CD4-positive, CD25-positive, alpha-beta regulatory T cell (primary cell): ENCODE measurements at regions not wholly inside any gene's neighbourhood (a gene's known extent, or its start where the extent isn't known, plus 50 kb on each side); places are given as distances from the start of the nearest gene placed in this dataset.

Experiments
- ATAC-seq, 2 donors: fragments of 150-1000 bp; cut with Tn5 transposase; one replicate each; pipeline ENCODE4 v1.10.0; 2021; ENCODE audit warnings: low read depth in 2 of 2, moderate number of reproducible peaks in 2 of 2, moderate library complexity in 1 of 2
- DNase-seq, 3 donors: peaks; one replicate each; pipeline versions ENCODE4 v3.0.0 to v3.0.0-alpha.2; 2012 to 2022; ENCODE audit warnings: mixed read lengths in 1 of 3
- H3K27ac ChIP-seq: one replicate; pipeline ENCODE4 v1.7.0; 2013; ENCODE audit warnings: mild to moderate bottlenecking, low read length; ENCODE audit not compliant: insufficient read depth, poor library complexity, severe bottlenecking
- H3K27me3 ChIP-seq: one replicate; pipeline ENCODE4 v1.7.0; 2013; ENCODE audit warnings: low read length; ENCODE audit not compliant: control insufficient read depth, insufficient read depth
- H3K36me3 ChIP-seq: one replicate; pipeline ENCODE4 v1.7.0; 2013; ENCODE audit warnings: mild to moderate bottlenecking, low read length, moderate library complexity; ENCODE audit not compliant: control insufficient read depth, insufficient read depth
- H3K4me1 ChIP-seq: 2 replicates; pipeline ENCODE4 v1.7.0; 2013; ENCODE audit warnings: mild to moderate bottlenecking, low read length; ENCODE audit not compliant: insufficient read depth, control insufficient read depth, poor library complexity, severe bottlenecking
- H3K4me3 ChIP-seq: one replicate; pipeline ENCODE4 v1.7.0; 2013; ENCODE audit warnings: low read depth, mild to moderate bottlenecking, low read length, moderate library complexity
- H3K9me3 ChIP-seq, 2 experiments: 1 replicate in 1 of 2; 2 replicates in 1 of 2; pipeline ENCODE4 v1.7.0; 2013; ENCODE audit warnings: low read length in 2 of 2, mild to moderate bottlenecking in 1 of 2, moderate library complexity in 1 of 2; ENCODE audit not compliant: control insufficient read depth in 2 of 2
- H3K27ac Mint-ChIP-seq, 3 donors: one replicate each; pipeline ENCODE4 v1.8.0; 2020 to 2022; ENCODE audit warnings: mild to moderate bottlenecking in 3 of 3, mixed read lengths in 3 of 3, moderate library complexity in 2 of 3
- H3K27me3 Mint-ChIP-seq: one replicate; pipeline ENCODE4 v1.8.0; 2022; ENCODE audit warnings: mild to moderate bottlenecking, mixed read lengths
- H3K36me3 Mint-ChIP-seq: one replicate; pipeline ENCODE4 v1.8.0; 2020; ENCODE audit warnings: mixed read lengths
- H3K4me1 Mint-ChIP-seq, 4 donors: one replicate each; pipeline ENCODE4 v1.8.0; 2020 to 2022; ENCODE audit warnings: mixed read lengths in 4 of 4, mild to moderate bottlenecking in 1 of 4
- H3K4me3 Mint-ChIP-seq, 4 donors: one replicate each; pipeline ENCODE4 v1.8.0; 2020 to 2022; ENCODE audit warnings: mild to moderate bottlenecking in 4 of 4, mixed read lengths in 4 of 4, moderate library complexity in 3 of 4
- H3K9me3 Mint-ChIP-seq, 7 donors: one replicate each; pipeline ENCODE4 v1.8.0; 2020 to 2022; ENCODE audit warnings: mixed read lengths in 7 of 7, mild to moderate bottlenecking in 3 of 7, moderate library complexity in 2 of 7

DNA sequence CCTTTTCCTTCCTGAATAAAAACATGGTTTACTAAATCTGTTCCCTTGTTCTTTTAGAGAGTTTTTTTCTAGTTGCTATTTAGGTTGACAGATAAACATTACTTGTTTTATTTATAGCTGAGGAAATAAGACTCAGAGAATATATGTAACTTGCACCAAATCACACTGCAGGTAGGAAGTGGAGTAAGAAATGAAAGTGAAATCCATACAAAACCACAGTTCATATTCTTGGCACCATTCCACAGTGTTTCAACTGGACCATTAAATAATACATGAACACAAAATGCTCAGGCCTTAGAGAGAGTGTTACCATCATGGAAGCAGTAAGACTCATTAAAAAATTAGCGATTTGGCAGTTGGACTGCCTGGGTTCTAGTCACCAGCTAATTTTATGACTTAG lies 326.9 kb upstream of the SLIT2 start:
- Histone ChIP-seq H3K9me3 (no peaks in the 10 kb centered on the region), H3K36me3 (no peaks in the 10 kb centered on the region), H3K27me3 (no peaks in the 10 kb centered on the region), H3K27ac (no peak overlapping the region), H3K4me1 (no peaks in the 10 kb centered on the region), H3K4me3 (no peak overlapping the region)
- H3K9me3 Mint-ChIP-seq, result peaks cover 0 to 13% (median 6%) of the 10 kb centered on the region in 7 donors
- no peak overlapping the region for H3K27ac Mint-ChIP-seq
- H3K4me1 Mint-ChIP-seq, result no peaks in the 10 kb centered on the region
- no peaks in the 10 kb centered on the region for H3K36me3 Mint-ChIP-seq
- no peak for ATAC-seq
- no peak for DNase-seq
- H3K4me3 Mint-ChIP-seq, result no peak overlapping the region
- no peaks in the 10 kb centered on the region for H3K27me3 Mint-ChIP-seq

DNA sequence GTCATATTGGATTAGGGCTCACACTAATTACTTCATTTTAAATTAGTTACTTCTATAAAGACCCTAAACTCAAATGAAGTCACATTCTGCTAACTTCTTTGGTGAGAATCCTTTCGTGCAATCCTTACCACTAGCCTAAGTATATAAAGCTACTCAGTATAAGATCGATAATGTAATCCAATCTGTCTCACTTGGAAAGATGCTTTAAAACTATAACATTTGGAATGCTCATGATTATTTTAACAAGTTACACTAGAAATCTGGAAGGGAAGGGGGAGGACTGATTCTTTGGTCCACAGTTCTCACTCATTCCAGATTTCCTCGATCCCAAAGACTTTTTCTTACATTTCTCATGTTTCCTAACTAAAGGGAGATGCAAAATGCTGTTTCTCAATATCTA lies 336.4 kb upstream of the SLIT2 start:
- Mint-ChIP-seq H3K4me3 (no peak overlapping the region), H3K4me1 (no peaks in the 10 kb centered on the region), H3K36me3 (no peaks in the 10 kb centered on the region), H3K27ac (no peak overlapping the region), H3K27me3 (no peaks in the 10 kb centered on the region), H3K9me3 (peaks cover 0 to 34% (median 16%) of the 10 kb centered on the region in 7 donors)
- Histone ChIP-seq H3K4me3 (no peak overlapping the region), H3K9me3 (no peaks in the 10 kb centered on the region), H3K4me1 (no peaks in the 10 kb centered on the region), H3K27ac (no peak overlapping the region), H3K27me3 (no peaks in the 10 kb centered on the region), H3K36me3 (no peaks in the 10 kb centered on the region)
- DNase-seq (no peak), ATAC-seq (no peak)

- Mint-ChIP-seq H3K4me1 (no peaks in the 10 kb centered on the region), H3K4me3 (no peak overlapping the region), H3K9me3 (peaks cover 0 to 29% (median 13%) of the 10 kb centered on the region in 7 donors), H3K27ac (no peak overlapping the region), H3K27me3 (no peaks in the 10 kb centered on the region), H3K36me3 (no peaks in the 10 kb centered on the region)
- H3K9me3 ChIP-seq, result no peaks in the 10 kb centered on the region
- no peak overlapping the region for H3K27ac ChIP-seq
- H3K36me3 ChIP-seq, result no peaks in the 10 kb centered on the region
- no peaks in the 10 kb centered on the region for H3K27me3 ChIP-seq
- DNase-seq (no peak), ATAC-seq (no peak)
- no peak overlapping the region for H3K4me3 ChIP-seq
- H3K4me1 ChIP-seq, result no peaks in the 10 kb centered on the region
Measured at GRCh38 chr4:19913650-19914049, 338.1 kb upstream of the SLIT2 start.

GRCh38 chr4:19910861-19911525 lies 340.7 kb upstream of the SLIT2 start:
- H3K27me3 ChIP-seq, result no peaks in the 10 kb centered on the region
- no peaks in the 10 kb centered on the region for H3K9me3 ChIP-seq
- Mint-ChIP-seq H3K27me3 (no peaks in the 10 kb centered on the region), H3K4me3 (no peak overlapping the region), H3K9me3 (peaks cover 3 to 18% (median 11%) of the 10 kb centered on the region in 7 donors), H3K36me3 (no peaks in the 10 kb centered on the region), H3K27ac (no peak overlapping the region), H3K4me1 (no peaks in the 10 kb centered on the region)
- no peaks in the 10 kb centered on the region for H3K4me1 ChIP-seq
- no peak overlapping the region for H3K4me3 ChIP-seq
- DNase-seq, result no peak
- ATAC-seq, result no peak
- no peak overlapping the region for H3K27ac ChIP-seq
- no peaks in the 10 kb centered on the region for H3K36me3 ChIP-seq

GRCh38 chr4:19905024-19905423 lies 346.7 kb upstream of the SLIT2 start:
- Mint-ChIP-seq H3K27me3 (no peaks in the 10 kb centered on the region), H3K4me1 (no peaks in the 10 kb centered on the region), H3K9me3 (peaks cover 3 to 11% (median 7%) of the 10 kb centered on the region in 7 donors), H3K36me3 (no peaks in the 10 kb centered on the region), H3K27ac (no peak overlapping the region), H3K4me3 (no peak overlapping the region)
- no peak overlapping the region for H3K27ac ChIP-seq
- no peaks in the 10 kb centered on the region for H3K4me1 ChIP-seq
- no peaks in the 10 kb centered on the region for H3K27me3 ChIP-seq
- no peak for DNase-seq
- H3K36me3 ChIP-seq, result no peaks in the 10 kb centered on the region
- no peak for ATAC-seq
- no peaks in the 10 kb centered on the region for H3K9me3 ChIP-seq
- H3K4me3 ChIP-seq, result no peak overlapping the region

DNA sequence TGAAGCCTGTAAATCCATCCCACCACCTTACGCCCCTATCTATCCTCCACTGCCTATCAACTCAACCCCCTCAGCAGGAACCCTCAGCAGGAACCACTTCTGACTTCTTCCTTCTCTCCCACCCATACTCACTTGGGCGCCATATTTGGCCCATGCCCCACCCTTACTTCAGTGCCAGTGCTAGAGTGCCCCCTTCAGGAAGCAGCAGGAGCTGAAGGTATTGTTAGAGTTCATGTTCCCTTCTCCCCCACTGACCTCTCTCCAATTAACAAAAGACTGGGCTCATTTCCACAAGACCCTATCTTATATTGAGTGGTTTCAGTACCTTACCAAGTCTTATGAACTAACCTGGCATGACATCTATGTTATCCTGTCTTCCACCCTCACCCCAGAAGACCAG lies 363.1 kb upstream of the SLIT2 start:
- no peak overlapping the region for H3K4me3 ChIP-seq
- H3K27ac ChIP-seq, result no peak overlapping the region
- ATAC-seq (no peak), DNase-seq (no peak)
- Mint-ChIP-seq H3K4me1 (no peaks in the 10 kb centered on the region), H3K9me3 (peaks cover 4 to 17% (median 7%) of the 10 kb centered on the region in 7 donors), H3K27me3 (no peaks in the 10 kb centered on the region), H3K36me3 (peaks cover 4% of the 10 kb centered on the region), H3K4me3 (no peak overlapping the region), H3K27ac (no peak overlapping the region)
- H3K4me1 ChIP-seq, result no peaks in the 10 kb centered on the region
- H3K9me3 ChIP-seq, result peaks cover 6 to 30% of the 10 kb centered on the region in 2 experiments
- no peaks in the 10 kb centered on the region for H3K27me3 ChIP-seq
- no peaks in the 10 kb centered on the region for H3K36me3 ChIP-seq

DNA sequence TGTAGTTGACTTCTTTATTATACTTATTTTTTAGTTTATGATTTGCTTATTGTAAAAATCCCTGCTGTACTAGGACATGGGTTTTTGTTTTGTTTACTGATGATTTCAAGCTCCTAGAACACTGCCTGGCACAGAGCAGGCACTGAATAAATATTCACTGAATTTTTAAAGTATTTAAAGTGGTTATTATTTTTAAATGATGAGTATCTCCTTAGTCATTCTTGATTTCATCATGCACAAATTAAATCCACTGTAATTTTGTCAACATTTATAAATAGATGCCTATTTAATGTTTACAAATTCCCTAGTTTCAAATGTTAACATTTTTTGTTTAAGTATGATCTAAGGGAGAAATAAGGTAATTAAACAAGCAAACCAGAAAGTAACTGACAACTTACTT lies 367.9 kb upstream of the SLIT2 start:
- peaks cover 1 to 28% (median 8%) of the 10 kb centered on the region in 7 donors for H3K9me3 Mint-ChIP-seq
- Histone ChIP-seq H3K9me3 (peaks cover under 1 to 3% of the 10 kb centered on the region in 2 experiments), H3K27ac (no peak overlapping the region), H3K4me3 (no peak overlapping the region), H3K27me3 (no peaks in the 10 kb centered on the region), H3K4me1 (no peaks in the 10 kb centered on the region), H3K36me3 (no peaks in the 10 kb centered on the region)
- ATAC-seq (no peak), DNase-seq (no peak)
- H3K4me3 Mint-ChIP-seq, result no peak overlapping the region
- peaks cover 4% of the 10 kb centered on the region for H3K36me3 Mint-ChIP-seq
- H3K4me1 Mint-ChIP-seq, result no peaks in the 10 kb centered on the region
- no peak overlapping the region for H3K27ac Mint-ChIP-seq
- H3K27me3 Mint-ChIP-seq, result no peaks in the 10 kb centered on the region

DNA sequence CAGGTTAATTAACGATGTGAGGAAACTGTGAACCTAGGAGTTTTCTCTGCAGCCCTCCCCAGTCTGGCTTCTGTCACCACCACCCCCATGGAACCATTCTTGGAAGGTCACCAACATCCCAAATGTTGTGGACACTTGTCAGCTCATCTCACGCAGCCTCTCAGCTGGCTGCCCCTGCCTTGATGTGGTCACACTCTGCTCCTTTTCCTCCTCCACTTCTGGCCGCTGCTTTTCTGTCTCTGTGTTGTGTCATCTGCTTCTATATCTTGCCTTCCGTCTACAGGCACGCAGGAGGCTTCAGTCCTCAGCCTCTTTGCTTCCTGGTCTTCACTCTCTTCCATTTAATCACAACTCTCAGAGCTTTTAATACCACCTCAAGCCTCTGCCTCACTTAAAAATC lies 371.5 kb upstream of the SLIT2 start:
- Histone ChIP-seq H3K36me3 (no peaks in the 10 kb centered on the region), H3K4me3 (no peak overlapping the region), H3K4me1 (no peaks in the 10 kb centered on the region), H3K27me3 (no peaks in the 10 kb centered on the region), H3K9me3 (peaks cover 0 to 3% of the 10 kb centered on the region in 2 experiments), H3K27ac (no peak overlapping the region)
- Mint-ChIP-seq H3K4me3 (no peak overlapping the region), H3K9me3 (peaks cover 3 to 25% (median 11%) of the 10 kb centered on the region in 7 donors), H3K27me3 (no peaks in the 10 kb centered on the region), H3K36me3 (peaks cover 4% of the 10 kb centered on the region), H3K27ac (no peak overlapping the region), H3K4me1 (no peaks in the 10 kb centered on the region)
- ATAC-seq, result no peak
- no peak for DNase-seq
